Suppressor macrophage treated with lipopolysaccharide for 4 hours (primary cell): ENCODE measurements at regions not wholly inside any gene's neighbourhood (a gene's known extent, or its start where the extent isn't known, plus 50 kb on each side); places are given as distances from the start of the nearest gene placed in this dataset.

ENCODE experiments used
- DNase-seq: peaks from one replicate; pipeline ENCODE4 v3.0.0-alpha.2; 2020

- DNase-seq = no peak
Observed at GRCh38 chr2:62564380-62565137, 58.6 kb upstream of the TMEM17 start.

GRCh38 chr2:62561586-62561985, 55.6 kb upstream of the TMEM17 start:
- DNase-seq = no peak

GRCh38 chr2:62559582-62559981, 53.6 kb upstream of the TMEM17 start:
- no peak for DNase-seq

GRCh38 chr2:62558743-62559142, 52.7 kb upstream of the TMEM17 start:
- DNase-seq = no peak

- DNase-seq = no peak
Observed at GRCh38 chr2:62556086-62556485, 50.1 kb upstream of the TMEM17 start.
